ENCODE measurements at regions not wholly inside any gene's neighbourhood (a gene's known extent, or its start where the extent isn't known, plus 50 kb on each side); places are given as distances from the start of the nearest gene placed in this dataset.

DNA sequence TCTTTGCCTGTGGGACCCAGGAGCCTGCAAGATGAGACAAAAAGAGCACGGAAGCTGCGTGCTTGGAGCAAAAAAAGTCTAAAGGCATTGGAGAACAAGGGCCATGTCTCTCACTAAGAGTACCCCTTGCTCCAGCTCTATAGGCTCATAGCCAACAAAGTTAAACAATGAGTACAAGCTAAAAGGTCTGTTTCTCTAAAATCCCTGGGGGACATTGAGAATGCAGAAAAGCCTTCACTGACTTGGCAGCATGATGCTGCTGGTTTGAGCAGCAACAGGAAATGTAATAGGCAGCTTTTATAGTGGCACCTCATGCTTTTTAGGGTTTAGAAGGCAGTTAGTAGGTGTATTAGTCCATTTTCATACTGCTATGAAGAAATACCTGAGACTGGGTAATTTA is 287.5 kb downstream of the SMARCA2 start:
- no peaks in the 10 kb centered on the region for H3F3A ChIP-seq (ENCODE audit: low read depth)
- H3K36me3 ChIP-seq (ENCODE audit: insufficient read depth, low read length) = no peaks in the 10 kb centered on the region
- no peaks in the 10 kb centered on the region for H3K27me3 ChIP-seq (ENCODE audit: insufficient read depth, low read length, poor library complexity, severe bottlenecking)
- H2AFZ ChIP-seq (ENCODE audit: low read length) = no peak overlapping the region
- no peak overlapping the region for H3K4me3 ChIP-seq (ENCODE audit: low read length, poor library complexity, severe bottlenecking)
- H3K9me2 ChIP-seq (replicated peaks; ENCODE audit: low read depth, low read length) = no peaks in the 10 kb centered on the region
- TF ChIP-seq, protein P1, sequence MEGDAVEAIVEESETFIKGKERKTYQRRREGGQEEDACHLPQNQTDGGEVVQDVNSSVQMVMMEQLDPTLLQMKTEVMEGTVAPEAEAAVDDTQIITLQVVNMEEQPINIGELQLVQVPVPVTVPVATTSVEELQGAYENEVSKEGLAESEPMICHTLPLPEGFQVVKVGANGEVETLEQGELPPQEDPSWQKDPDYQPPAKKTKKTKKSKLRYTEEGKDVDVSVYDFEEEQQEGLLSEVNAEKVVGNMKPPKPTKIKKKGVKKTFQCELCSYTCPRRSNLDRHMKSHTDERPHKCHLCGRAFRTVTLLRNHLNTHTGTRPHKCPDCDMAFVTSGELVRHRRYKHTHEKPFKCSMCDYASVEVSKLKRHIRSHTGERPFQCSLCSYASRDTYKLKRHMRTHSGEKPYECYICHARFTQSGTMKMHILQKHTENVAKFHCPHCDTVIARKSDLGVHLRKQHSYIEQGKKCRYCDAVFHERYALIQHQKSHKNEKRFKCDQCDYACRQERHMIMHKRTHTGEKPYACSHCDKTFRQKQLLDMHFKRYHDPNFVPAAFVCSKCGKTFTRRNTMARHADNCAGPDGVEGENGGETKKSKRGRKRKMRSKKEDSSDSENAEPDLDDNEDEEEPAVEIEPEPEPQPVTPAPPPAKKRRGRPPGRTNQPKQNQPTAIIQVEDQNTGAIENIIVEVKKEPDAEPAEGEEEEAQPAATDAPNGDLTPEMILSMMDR (conservative IDR thresholded peaks at IDR 0.05; ENCODE audit: low read length) = no peak
- no peak for TF ChIP-seq EZH2phosphoT487 (IDR thresholded peaks at IDR 0.05; ENCODE audit: borderline replicate concordance)
- no peaks in the 10 kb centered on the region for H4K20me1 ChIP-seq (ENCODE audit: insufficient read depth, low read length, poor library complexity, severe bottlenecking)
- H3K9ac ChIP-seq (ENCODE audit: low read depth, low read length, poor library complexity, severe bottlenecking) = no peak overlapping the region
- no peak overlapping the region for H3K4me2 ChIP-seq (ENCODE audit: low read depth, low read length, poor library complexity, severe bottlenecking)
- no peaks in the 10 kb centered on the region for H3K4me1 ChIP-seq (ENCODE audit: insufficient read depth, low read length, poor library complexity, severe bottlenecking)
- no peaks in the 10 kb centered on the region for H3K9me3 ChIP-seq (ENCODE audit: insufficient read depth, low read depth, low read length)
- no peaks in the 10 kb centered on the region for H3K79me2 ChIP-seq (ENCODE audit: insufficient read depth, low read length)

DNA sequence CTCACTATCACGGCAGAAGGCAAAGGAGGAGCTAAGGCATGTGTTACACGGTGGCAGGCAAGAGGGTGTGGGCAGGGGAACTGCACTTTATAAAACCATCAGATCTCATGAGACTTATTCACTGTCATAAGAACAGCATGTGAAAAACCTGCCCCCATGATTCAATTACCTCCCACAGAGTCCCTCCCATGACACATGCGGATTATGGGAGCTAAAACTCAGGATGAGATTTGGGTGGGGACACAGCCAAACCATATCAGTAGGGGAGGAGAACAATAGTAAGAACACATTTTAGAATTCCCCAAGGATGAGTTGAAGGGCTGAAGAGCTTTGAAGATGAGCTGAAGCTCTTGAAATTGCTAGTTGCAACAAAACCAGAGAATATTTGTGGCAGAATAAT is 287.9 kb downstream of the SMARCA2 start:
- Histone ChIP-seq H3K9me3 (ENCODE audit: insufficient read depth, low read depth, low read length) (no peaks in the 10 kb centered on the region), H3K79me2 (ENCODE audit: insufficient read depth, low read length) (no peaks in the 10 kb centered on the region), H3K9me2 (replicated peaks; ENCODE audit: low read depth, low read length) (no peaks in the 10 kb centered on the region), H4K20me1 (ENCODE audit: insufficient read depth, low read length, poor library complexity, severe bottlenecking) (no peaks in the 10 kb centered on the region), H3K36me3 (ENCODE audit: insufficient read depth, low read length) (no peaks in the 10 kb centered on the region), H2AFZ (ENCODE audit: low read length) (no peak overlapping the region), H3K4me3 (ENCODE audit: low read length, poor library complexity, severe bottlenecking) (no peak overlapping the region), H3K27me3 (ENCODE audit: insufficient read depth, low read length, poor library complexity, severe bottlenecking) (no peaks in the 10 kb centered on the region), H3K4me1 (ENCODE audit: insufficient read depth, low read length, poor library complexity, severe bottlenecking) (no peaks in the 10 kb centered on the region), H3K4me2 (ENCODE audit: low read depth, low read length, poor library complexity, severe bottlenecking) (no peak overlapping the region), H3F3A (ENCODE audit: low read depth) (no peaks in the 10 kb centered on the region), H3K9ac (ENCODE audit: low read depth, low read length, poor library complexity, severe bottlenecking) (no peak overlapping the region)
- TF ChIP-seq, protein P1 (conservative IDR thresholded peaks at IDR 0.05; ENCODE audit: low read length) = no peak
- no peak for TF ChIP-seq EZH2phosphoT487 (IDR thresholded peaks at IDR 0.05; ENCODE audit: borderline replicate concordance)

DNA sequence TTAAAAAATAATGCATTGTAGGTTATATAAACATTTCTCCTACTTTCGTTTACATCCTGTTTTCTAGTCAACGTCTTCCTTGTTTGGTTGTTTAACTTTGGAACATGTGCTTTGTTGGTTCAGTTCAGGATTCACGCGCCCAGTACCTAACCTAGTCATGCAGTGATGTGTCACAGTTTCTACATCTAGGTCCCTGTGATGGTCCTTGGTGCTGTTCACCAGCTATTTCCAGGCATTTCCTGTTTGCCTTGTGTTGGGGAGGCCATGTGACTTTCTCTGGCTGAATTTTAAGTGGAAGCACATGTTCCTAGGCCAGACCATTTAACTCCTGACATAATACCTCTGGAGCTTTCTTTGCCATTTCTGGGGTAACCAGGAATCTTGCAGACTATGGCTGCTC is 292.3 kb downstream of the SMARCA2 start:
- H3K4me3 ChIP-seq (ENCODE audit: low read length, poor library complexity, severe bottlenecking) = no peak overlapping the region
- H2AFZ ChIP-seq (ENCODE audit: low read length) = no peak overlapping the region
- no peaks in the 10 kb centered on the region for H4K20me1 ChIP-seq (ENCODE audit: insufficient read depth, low read length, poor library complexity, severe bottlenecking)
- H3K27me3 ChIP-seq (ENCODE audit: insufficient read depth, low read length, poor library complexity, severe bottlenecking) = no peaks in the 10 kb centered on the region
- no peaks in the 10 kb centered on the region for H3K36me3 ChIP-seq (ENCODE audit: insufficient read depth, low read length)
- H3K79me2 ChIP-seq (ENCODE audit: insufficient read depth, low read length) = no peaks in the 10 kb centered on the region
- TF ChIP-seq, protein P1 (conservative IDR thresholded peaks at IDR 0.05; ENCODE audit: low read length) = no peak
- no peak for TF ChIP-seq EZH2phosphoT487 (IDR thresholded peaks at IDR 0.05; ENCODE audit: borderline replicate concordance)
- no peaks in the 10 kb centered on the region for H3F3A ChIP-seq (ENCODE audit: low read depth)
- no peak overlapping the region for H3K4me2 ChIP-seq (ENCODE audit: low read depth, low read length, poor library complexity, severe bottlenecking)
- no peak overlapping the region for H3K9ac ChIP-seq (ENCODE audit: low read depth, low read length, poor library complexity, severe bottlenecking)
- no peaks in the 10 kb centered on the region; the same call in 1 of the 2 replicates for H3K9me3 ChIP-seq (ENCODE audit: insufficient read depth, low read depth, low read length)
- H3K9me2 ChIP-seq (replicated peaks; ENCODE audit: low read depth, low read length) = no peaks in the 10 kb centered on the region
- no peaks in the 10 kb centered on the region for H3K4me1 ChIP-seq (ENCODE audit: insufficient read depth, low read length, poor library complexity, severe bottlenecking)

Measured in Loucy (cell line).